Parathyroid adenoma (tissue), 2 donors: ENCODE measurements at regions not wholly inside any gene's neighbourhood (a gene's known extent, or its start where the extent isn't known, plus 50 kb on each side); places are given as distances from the start of the nearest gene placed in this dataset.

ENCODE experiments used
- H2AFZ ChIP-seq: fragments of 300-600 bp; sonication (generic); one replicate; pipeline ENCODE4 v1.7.0; 2017; ENCODE audit warnings: antibody characterized with exemption, mild to moderate bottlenecking
- H3K27ac ChIP-seq: fragments of 300-600 bp; sonication (generic); one replicate; pipeline ENCODE4 v1.7.0; 2017
- H3K27me3 ChIP-seq: fragments of 300-600 bp; sonication (generic); one replicate; pipeline ENCODE4 v1.7.0; 2017; ENCODE audit warnings: low read length; ENCODE audit not compliant: control insufficient read depth, insufficient read depth
- H3K36me3 ChIP-seq: fragments of 300-600 bp; sonication (generic); one replicate; pipeline ENCODE4 v1.7.0; 2017; ENCODE audit warnings: low read length; ENCODE audit not compliant: control insufficient read depth, insufficient read depth
- H3K4me1 ChIP-seq: fragments of 300-600 bp; sonication (generic); one replicate; pipeline ENCODE4 v1.7.0; 2017; ENCODE audit warnings: control low read depth
- H3K4me2 ChIP-seq: fragments of 300-600 bp; sonication (generic); one replicate; pipeline ENCODE4 v1.7.0; 2017; ENCODE audit warnings: low read length
- H3K4me3 ChIP-seq: fragments of 300-600 bp; sonication (generic); one replicate; pipeline ENCODE4 v1.7.0; 2017; ENCODE audit warnings: low read depth, low read length
- H3K79me2 ChIP-seq: fragments of 300-600 bp; sonication (generic); one replicate; pipeline ENCODE4 v1.7.0; 2017; ENCODE audit warnings: control low read depth
- H3K9ac ChIP-seq: fragments of 300-600 bp; sonication (generic); one replicate; pipeline ENCODE4 v1.7.0; 2017; ENCODE audit warnings: mild to moderate bottlenecking
- H3K9me3 ChIP-seq: fragments of 300-600 bp; sonication (generic); one replicate; pipeline ENCODE4 v1.7.0; 2017; ENCODE audit warnings: low read length; ENCODE audit not compliant: control insufficient read depth
- TF ChIP-seq, protein P1 (sequence below): fragments of 300-600 bp; sonication (generic); IDR thresholded peaks from one replicate; pipeline ENCODE4 v1.7.0; 2017; ENCODE audit warnings: antibody characterized with exemption, mild to moderate bottlenecking
- donor health status: primary hyperparathyroidism.

DNA sequence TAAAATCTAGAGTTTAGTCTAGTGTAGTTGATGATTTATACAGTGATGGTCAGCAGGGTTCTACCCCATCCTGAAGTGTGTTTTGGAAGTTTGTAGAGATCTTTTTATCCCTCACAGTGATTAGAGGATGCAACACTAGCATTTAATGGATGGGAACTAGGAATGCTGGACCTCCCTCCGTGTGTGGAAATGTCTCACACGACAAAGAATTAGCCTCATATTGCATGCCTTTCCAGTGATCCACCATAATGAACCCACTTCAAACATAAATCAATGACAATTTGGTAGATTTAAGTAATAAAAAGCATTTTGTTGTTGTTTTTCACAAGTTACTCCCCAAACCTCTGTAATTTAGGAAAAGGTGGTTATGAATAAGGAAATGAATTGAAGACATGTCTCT is 82.5 kb upstream of the LMNB1 start:
- Histone ChIP-seq H2AFZ (no peak overlapping the region), H3K27me3 (no peaks in the 10 kb centered on the region), H3K36me3 (no peaks in the 10 kb centered on the region), H3K4me3 (no peak overlapping the region), H3K9ac (no peak overlapping the region), H3K27ac (no peak overlapping the region), H3K4me1 (no peaks in the 10 kb centered on the region), H3K9me3 (no peaks in the 10 kb centered on the region), H3K79me2 (no peaks in the 10 kb centered on the region), H3K4me2 (no peak overlapping the region)
- TF ChIP-seq, protein P1, sequence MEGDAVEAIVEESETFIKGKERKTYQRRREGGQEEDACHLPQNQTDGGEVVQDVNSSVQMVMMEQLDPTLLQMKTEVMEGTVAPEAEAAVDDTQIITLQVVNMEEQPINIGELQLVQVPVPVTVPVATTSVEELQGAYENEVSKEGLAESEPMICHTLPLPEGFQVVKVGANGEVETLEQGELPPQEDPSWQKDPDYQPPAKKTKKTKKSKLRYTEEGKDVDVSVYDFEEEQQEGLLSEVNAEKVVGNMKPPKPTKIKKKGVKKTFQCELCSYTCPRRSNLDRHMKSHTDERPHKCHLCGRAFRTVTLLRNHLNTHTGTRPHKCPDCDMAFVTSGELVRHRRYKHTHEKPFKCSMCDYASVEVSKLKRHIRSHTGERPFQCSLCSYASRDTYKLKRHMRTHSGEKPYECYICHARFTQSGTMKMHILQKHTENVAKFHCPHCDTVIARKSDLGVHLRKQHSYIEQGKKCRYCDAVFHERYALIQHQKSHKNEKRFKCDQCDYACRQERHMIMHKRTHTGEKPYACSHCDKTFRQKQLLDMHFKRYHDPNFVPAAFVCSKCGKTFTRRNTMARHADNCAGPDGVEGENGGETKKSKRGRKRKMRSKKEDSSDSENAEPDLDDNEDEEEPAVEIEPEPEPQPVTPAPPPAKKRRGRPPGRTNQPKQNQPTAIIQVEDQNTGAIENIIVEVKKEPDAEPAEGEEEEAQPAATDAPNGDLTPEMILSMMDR = no peak

DNA sequence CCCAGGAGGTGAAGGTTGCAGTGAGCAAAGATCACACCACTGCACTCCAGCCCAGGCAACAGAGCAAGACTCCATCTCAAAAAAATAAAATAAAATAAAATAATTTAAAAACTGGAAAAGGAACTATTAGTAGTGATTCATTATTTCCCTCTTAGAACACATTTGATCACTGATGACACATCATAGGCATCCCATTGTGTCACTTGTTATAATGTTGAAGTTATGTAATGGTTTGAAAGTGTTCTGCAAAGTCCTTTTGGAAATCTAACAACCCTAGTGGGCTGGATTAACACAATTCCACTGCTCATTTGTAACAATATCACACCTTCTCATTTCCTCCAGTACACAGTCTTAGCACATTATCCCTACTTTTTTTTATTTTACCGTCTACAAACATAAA is 81.8 kb upstream of the LMNB1 start:
- Histone ChIP-seq H3K4me2 (no peak overlapping the region), H3K79me2 (no peaks in the 10 kb centered on the region), H3K9ac (no peak overlapping the region), H3K4me3 (no peak overlapping the region), H2AFZ (no peak overlapping the region), H3K4me1 (no peaks in the 10 kb centered on the region), H3K27me3 (no peaks in the 10 kb centered on the region), H3K9me3 (no peaks in the 10 kb centered on the region), H3K27ac (no peak overlapping the region), H3K36me3 (no peaks in the 10 kb centered on the region)
- TF ChIP-seq, protein P1 = no peak

DNA sequence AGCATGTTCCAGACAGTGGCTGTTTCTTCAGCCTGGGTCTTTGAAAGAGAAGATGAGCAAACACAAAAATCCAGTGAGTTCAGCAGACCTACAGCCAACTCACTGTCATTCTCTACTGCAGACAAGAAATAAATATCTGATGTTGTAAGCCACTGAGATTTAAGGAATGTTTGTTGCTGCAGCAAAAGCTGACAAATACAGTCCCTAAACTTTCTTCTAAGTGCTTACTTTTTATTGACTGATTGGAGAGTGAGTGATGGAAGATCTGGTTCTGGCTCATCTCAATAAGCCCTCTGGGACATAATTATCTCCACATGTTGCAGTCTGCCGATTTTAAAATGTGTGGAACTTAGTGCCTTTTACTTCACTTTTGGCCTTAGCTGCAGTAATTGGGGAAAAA is 69.9 kb upstream of the LMNB1 start:
- H3K4me1 ChIP-seq = no peaks in the 10 kb centered on the region
- H3K36me3 ChIP-seq = no peaks in the 10 kb centered on the region
- H3K79me2 ChIP-seq = no peaks in the 10 kb centered on the region
- H3K9ac ChIP-seq = no peak overlapping the region
- H3K27ac ChIP-seq = no peak overlapping the region
- H2AFZ ChIP-seq = no peak overlapping the region
- TF ChIP-seq, protein P1 = no peak
- H3K4me3 ChIP-seq = no peak overlapping the region
- H3K9me3 ChIP-seq = no peaks in the 10 kb centered on the region
- H3K27me3 ChIP-seq = no peaks in the 10 kb centered on the region
- H3K4me2 ChIP-seq = no peak overlapping the region

DNA sequence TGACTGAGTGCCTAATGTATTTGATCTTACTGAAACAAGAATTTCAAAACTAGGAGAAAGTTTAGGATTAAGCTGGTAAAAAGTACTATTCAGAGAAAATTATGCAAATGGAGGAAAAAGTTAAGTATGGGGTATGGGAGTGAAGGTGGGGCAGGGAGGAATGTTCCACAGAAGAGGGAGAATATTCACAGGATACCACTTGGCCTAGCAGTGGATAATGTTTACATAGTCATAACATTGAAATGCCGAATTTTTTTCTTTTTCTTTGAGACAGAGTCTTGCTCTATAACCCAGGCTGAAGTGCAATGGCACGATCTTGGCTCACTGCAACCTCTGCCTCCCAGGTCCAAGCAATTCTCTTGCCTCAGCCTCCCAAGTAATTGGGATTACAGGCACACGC is 61.2 kb upstream of the LMNB1 start:
- Histone ChIP-seq H3K4me3 (no peak overlapping the region), H3K79me2 (no peaks in the 10 kb centered on the region), H3K27me3 (no peaks in the 10 kb centered on the region), H3K9me3 (no peaks in the 10 kb centered on the region), H3K36me3 (no peaks in the 10 kb centered on the region), H3K27ac (no peak overlapping the region), H3K9ac (no peak overlapping the region), H3K4me2 (no peak overlapping the region), H3K4me1 (no peaks in the 10 kb centered on the region), H2AFZ (no peak overlapping the region)
- TF ChIP-seq, protein P1 = no peak

DNA sequence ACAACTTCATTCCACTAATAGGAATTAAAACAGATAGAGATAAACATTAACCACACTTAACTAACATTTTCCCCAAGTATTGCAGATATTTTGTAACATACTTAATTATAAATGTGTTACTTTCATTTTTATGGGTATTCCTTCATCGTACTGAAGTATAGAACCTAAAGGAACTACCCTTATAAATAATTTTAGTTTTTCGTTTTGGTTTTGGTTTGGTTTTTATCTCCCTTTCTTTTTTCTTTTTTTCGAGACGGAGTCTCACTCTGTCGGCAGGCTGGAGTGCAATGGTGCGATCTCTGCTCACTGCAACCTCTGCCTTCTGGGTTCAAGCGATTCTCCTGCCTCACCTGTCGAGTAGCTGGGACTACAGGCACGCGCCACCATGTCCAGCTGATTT is 60.1 kb upstream of the LMNB1 start:
- H3K4me2 ChIP-seq = no peak overlapping the region
- TF ChIP-seq, protein P1 = no peak
- no peak overlapping the region for H3K4me3 ChIP-seq
- H3K4me1 ChIP-seq = no peaks in the 10 kb centered on the region
- H3K27ac ChIP-seq = no peak overlapping the region
- H3K36me3 ChIP-seq = no peaks in the 10 kb centered on the region
- no peak overlapping the region for H3K9ac ChIP-seq
- no peaks in the 10 kb centered on the region for H3K27me3 ChIP-seq
- H2AFZ ChIP-seq = no peak overlapping the region
- no peaks in the 10 kb centered on the region for H3K79me2 ChIP-seq
- H3K9me3 ChIP-seq = no peaks in the 10 kb centered on the region
